GM20000 (cell line): ENCODE measurements at regions not wholly inside any gene's neighbourhood (a gene's known extent, or its start where the extent isn't known, plus 50 kb on each side); places are given as distances from the start of the nearest gene placed in this dataset.
"Not testable (repeated sequence)": the region's sequence is repeated elsewhere in the genome, so short reads cannot be mapped to it uniquely, and the experiment has no call there.

ENCODE experiments used
- DNase-seq: peaks from one replicate; pipeline ENCODE4 v3.0.0; 2012; ENCODE audit warnings: low spot score
- TF ChIP-seq, protein P1 (sequence below): IDR thresholded peaks from 2 replicates; pipeline ENCODE4 v1.5.1; 2012; ENCODE audit warnings: mild to moderate bottlenecking, control low read depth; ENCODE audit errors: extremely low read depth, missing control alignments

DNA sequence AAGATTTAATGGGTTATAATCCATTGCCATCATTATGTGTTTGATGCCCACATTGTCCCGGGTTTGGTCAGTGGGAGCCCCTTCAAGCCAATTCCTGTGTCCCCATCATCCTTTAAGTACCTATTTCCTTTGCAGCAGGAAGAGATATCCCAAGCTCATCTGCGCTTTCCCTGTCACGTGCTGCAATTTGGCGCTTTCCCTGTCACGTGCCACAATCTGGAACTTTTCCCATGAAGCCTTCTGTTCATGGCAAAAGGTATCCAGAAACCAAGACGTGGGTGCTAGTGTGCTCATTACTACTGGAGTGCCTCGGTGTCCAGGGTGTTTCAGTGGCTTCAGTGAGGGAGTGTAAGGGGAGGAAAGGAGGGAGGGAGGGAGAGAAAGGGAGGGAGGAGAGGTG, 168.5 kb downstream of the NPIPB11 start:
- no peak for DNase-seq
- TF ChIP-seq, protein P1, sequence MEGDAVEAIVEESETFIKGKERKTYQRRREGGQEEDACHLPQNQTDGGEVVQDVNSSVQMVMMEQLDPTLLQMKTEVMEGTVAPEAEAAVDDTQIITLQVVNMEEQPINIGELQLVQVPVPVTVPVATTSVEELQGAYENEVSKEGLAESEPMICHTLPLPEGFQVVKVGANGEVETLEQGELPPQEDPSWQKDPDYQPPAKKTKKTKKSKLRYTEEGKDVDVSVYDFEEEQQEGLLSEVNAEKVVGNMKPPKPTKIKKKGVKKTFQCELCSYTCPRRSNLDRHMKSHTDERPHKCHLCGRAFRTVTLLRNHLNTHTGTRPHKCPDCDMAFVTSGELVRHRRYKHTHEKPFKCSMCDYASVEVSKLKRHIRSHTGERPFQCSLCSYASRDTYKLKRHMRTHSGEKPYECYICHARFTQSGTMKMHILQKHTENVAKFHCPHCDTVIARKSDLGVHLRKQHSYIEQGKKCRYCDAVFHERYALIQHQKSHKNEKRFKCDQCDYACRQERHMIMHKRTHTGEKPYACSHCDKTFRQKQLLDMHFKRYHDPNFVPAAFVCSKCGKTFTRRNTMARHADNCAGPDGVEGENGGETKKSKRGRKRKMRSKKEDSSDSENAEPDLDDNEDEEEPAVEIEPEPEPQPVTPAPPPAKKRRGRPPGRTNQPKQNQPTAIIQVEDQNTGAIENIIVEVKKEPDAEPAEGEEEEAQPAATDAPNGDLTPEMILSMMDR = no peak

- not testable (repeated sequence) for DNase-seq
Measured at GRCh38 chr16:29237495-29237894, 169.0 kb downstream of the NPIPB11 start.

DNA sequence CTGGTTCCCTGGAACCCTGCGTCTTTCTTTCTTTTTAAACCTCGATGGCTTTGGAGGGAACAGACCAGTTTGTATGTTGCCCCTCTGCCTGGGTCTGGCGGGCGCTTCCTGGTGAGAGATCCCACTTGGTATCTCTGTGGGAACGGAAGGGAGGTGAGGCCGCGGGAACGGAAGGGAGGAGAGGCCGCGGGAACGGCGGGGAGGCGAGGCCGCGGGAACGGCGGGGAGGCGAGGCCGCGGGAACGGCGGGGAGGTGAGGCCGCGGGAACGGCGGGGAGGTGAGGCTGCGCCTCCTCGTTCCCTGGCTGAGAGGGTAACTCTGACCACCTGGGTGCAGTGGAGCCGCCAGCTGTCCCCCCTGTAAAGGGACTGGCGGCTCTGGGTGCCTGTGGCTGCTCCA, 169.5 kb downstream of the NPIPB11 start:
- not testable (repeated sequence) for DNase-seq

- DNase-seq = not testable (repeated sequence)
Measured at GRCh38 chr16:29235836-29236370, 170.6 kb downstream of the NPIPB11 start.

DNA sequence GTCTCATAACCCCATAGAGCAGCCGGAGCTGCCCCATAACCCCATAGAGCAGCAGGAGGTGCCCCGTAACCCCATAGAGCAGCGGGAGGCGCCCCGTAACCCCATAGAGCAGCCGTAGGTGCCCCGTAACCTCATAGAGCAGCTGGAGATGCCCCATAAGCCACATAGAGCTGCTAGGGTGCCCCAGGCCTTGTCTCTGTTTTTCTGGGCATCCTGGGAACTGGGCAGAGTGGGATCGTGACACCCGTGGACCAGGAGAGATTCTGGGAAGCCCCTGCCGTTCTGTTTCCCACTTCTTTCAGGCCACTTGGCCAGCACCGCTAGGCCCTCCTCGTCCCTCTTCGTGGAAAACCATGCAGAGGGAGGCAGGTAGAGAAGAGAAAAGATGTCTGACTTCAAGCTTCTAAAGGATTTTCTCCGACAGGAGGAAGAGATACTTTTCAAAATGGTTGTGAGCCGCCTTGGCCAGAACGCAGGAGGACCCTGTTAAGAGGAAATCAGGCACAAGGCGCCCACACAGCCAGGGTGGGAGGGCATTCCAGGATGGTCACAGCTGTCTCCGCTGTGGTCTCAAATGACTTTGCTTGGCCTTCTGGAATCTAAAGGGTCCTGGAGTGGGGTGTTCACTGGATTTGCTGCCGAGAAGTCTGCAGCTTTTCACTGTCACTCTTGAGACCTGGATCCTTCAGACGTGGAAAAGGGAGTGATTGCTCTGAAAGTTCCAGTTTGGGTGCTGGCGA, 171.8 kb downstream of the NPIPB11 start:
- not testable (repeated sequence) for DNase-seq

- not testable (repeated sequence) for DNase-seq
Measured at GRCh38 chr16:29233705-29234404, 172.7 kb downstream of the NPIPB11 start.

DNA sequence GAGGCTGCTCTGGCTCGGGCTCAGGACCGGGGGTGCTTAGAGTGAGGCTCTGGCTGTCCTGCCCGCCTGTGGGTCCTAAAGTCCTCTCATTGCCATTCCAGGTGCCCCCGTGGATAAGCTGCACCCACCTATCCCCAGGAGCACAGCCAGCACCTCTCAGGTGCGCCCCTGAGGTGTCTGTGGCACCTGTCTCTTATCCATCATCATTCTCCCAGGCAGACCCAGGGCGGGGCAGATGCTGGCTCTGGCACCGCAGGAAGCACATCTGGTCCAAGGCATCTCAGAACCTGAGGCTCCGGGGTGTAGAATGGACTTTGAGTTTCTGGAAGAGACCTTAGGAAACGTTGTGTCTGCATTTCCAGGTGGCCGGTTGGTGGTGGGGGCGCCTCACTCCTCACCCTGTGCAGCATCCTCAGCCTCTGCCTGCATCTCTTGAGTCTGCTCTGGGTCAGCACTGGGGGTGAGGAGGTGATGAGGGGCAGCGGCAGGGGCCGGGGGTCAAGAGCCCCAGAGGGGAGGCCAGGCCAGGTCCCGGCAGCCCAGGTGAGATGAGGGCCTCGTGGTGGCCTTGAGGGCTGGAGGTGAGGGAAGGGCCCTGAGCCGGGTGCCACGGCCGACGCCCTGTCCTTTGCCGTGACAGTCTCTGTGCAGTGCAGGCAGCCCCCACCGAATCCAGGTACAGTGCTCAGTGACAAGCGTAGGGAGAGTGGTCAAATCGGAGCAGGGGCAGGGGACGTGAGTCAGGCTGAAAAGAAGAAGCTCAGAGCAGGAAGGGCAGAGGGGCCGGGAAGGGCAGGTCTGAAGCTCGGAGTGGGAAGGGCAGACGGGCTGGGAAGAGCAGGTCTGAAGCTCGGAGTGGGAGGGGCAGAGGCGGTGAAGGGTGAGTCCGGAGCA, 173.5 kb downstream of the NPIPB11 start:
- no peak for DNase-seq
- TF ChIP-seq, protein P1 = no peak

- not testable (repeated sequence) for DNase-seq
Measured at GRCh38 chr16:29232160-29232705, 174.3 kb downstream of the NPIPB11 start.

DNA sequence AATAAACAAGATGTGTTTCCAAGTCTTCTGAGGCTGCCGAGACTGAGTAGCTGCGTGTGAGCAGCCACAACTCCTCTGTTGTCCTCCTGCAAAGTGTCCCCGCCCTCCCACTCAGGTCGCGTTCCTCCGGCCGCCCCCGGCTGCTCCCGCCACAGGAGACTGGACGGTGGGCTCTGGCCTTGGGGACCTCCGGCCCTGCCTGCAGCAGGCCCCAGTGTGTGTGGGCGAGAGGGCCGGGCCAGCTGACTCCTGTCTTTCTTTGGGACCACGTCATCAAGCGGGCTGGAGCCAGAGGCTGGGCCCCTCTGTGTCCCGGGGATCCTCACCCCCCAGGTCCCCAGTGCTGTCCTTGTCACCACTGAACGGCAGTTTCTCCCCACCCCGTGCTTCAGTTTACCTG, 175.3 kb downstream of the NPIPB11 start:
- DNase-seq = no peak
- TF ChIP-seq, protein P1 = no peak

GRCh38 chr16:29230671-29231096, 175.8 kb downstream of the NPIPB11 start:
- TF ChIP-seq, protein P1 = no peak
- DNase-seq = no peak

DNA sequence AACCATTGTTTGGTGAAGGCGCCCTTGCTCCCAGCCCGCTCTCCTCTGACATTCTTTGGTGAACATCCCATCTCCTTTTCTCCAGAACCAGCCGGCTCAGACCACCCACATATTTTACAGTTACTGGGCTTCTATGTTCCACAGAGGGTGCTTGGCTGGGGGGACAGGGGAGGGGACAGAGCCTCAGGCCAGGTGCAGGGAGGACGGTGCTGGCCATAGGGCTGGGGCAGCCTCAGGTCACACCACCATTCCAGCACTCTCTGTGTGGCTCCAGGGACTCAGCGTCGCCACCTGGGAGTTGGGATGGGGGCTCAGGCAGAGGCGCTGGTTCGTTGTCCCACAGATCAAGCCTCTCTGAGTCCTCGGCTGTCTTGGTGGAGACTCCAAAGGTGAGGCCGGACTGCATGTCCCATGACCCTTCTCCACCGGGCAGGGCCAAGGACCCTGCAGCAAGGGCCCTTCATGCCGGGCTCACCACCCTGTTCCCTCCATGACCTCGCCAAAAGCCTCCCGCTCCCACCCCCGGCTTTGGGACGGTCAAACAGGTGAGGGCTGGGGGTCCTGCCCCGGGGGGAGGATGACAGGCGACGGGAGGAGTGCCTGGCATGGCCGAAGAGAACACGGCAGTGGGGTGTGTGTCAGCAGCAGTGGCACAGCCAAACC, 176.4 kb downstream of the NPIPB11 start:
- not testable (repeated sequence) for DNase-seq

DNA sequence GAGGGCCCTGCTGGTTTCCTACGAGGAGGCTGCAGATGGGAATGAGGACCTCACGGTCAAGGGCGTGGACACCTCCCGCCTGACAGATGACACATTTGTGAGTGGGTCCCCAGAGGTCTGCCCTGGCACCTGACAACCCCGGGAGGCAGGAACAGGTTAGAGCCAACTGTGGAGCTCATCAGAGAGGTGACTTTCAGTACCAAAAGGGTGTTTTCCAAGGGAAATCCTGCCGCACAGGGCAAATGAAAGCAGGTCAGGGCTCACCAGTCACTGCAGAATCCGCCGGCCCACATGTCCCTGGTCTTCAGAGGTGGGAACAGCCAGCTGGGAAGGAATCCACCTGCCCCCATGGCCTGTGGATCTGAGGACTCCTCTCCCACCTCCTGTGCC, 176.9 kb downstream of the NPIPB11 start:
- not testable (repeated sequence) for DNase-seq

GRCh38 chr16:29228664-29229611, 177.6 kb downstream of the NPIPB11 start:
- DNase-seq = not testable (repeated sequence)
